H9 (cell line): ENCODE measurements at regions not wholly inside any gene's neighbourhood (a gene's known extent, or its start where the extent isn't known, plus 50 kb on each side); places are given as distances from the start of the nearest gene placed in this dataset.

Source experiments
- DNase-seq: peaks from one replicate; pipeline ENCODE4 v3.0.0-alpha.2; 2017
- H2AFZ ChIP-seq: one replicate; pipeline ENCODE4 v1.6.1; 2013; ENCODE audit warnings: mild to moderate bottlenecking, low read length, control low read depth, moderate library complexity
- H2AK5ac ChIP-seq: 2 replicates; pipeline ENCODE4 v1.6.1; 2013; ENCODE audit warnings: low read length, control low read depth, mixed read lengths; ENCODE audit not compliant: insufficient read length
- H2BK120ac ChIP-seq: one replicate; pipeline ENCODE4 v1.6.1; 2013; ENCODE audit warnings: low read depth, mild to moderate bottlenecking, low read length, control low read depth, inconsistent platforms; ENCODE audit not compliant: poor library complexity, severe bottlenecking
- H2BK12ac ChIP-seq: 2 replicates; pipeline ENCODE4 v1.6.1; 2013; ENCODE audit warnings: low read length, control low read depth, mixed read lengths, low read depth; ENCODE audit not compliant: insufficient read length
- H2BK15ac ChIP-seq: 2 replicates; pipeline ENCODE4 v1.6.1; 2013; ENCODE audit warnings: low read depth, low read length, control low read depth
- H2BK20ac ChIP-seq: one replicate; pipeline ENCODE4 v1.6.1; 2013; ENCODE audit warnings: low read depth, mild to moderate bottlenecking, low read length, control low read depth, inconsistent platforms; ENCODE audit not compliant: poor library complexity, severe bottlenecking
- H2BK5ac ChIP-seq: 2 replicates; pipeline ENCODE4 v1.6.1; 2013; ENCODE audit warnings: low read length, control low read depth, mixed read lengths; ENCODE audit not compliant: insufficient read length
- H3K14ac ChIP-seq: 2 replicates; pipeline ENCODE4 v1.6.1; 2013; ENCODE audit warnings: low read length, control low read depth; ENCODE audit not compliant: insufficient read depth
- H3K18ac ChIP-seq: 2 replicates; pipeline ENCODE4 v1.6.1; 2013; ENCODE audit warnings: low read depth, mild to moderate bottlenecking, mixed read lengths, low read length, control low read depth; ENCODE audit not compliant: insufficient read length
- H3K23ac ChIP-seq: 2 replicates; pipeline ENCODE4 v1.6.1; 2013; ENCODE audit warnings: low read length, control low read depth, mixed read lengths, low read depth; ENCODE audit not compliant: insufficient read length
- H3K23me2 ChIP-seq: 2 replicates; pipeline ENCODE4 v1.6.1; 2013; ENCODE audit warnings: low read depth, mild to moderate bottlenecking, mixed read lengths, low read length, control low read depth; ENCODE audit not compliant: insufficient read length, poor library complexity, severe bottlenecking
- H3K27ac ChIP-seq: 2 replicates; pipeline ENCODE4 v1.5.1; 2013; ENCODE audit warnings: low read length, control low read depth, mixed read lengths, low read depth; ENCODE audit not compliant: insufficient read length
- H3K27me3 ChIP-seq: 2 replicates; pipeline ENCODE4 v1.6.1; 2013; ENCODE audit warnings: low read length, control low read depth, inconsistent platforms; ENCODE audit not compliant: insufficient read depth
- H3K4ac ChIP-seq: 2 replicates; pipeline ENCODE4 v1.6.1; 2013; ENCODE audit warnings: low read depth, mild to moderate bottlenecking, control low read depth, inconsistent platforms, low read length, moderate library complexity
- H3K4me1 ChIP-seq: 2 replicates; pipeline ENCODE4 v1.6.1; 2013; ENCODE audit warnings: low read length, control low read depth, inconsistent platforms; ENCODE audit not compliant: insufficient read depth
- H3K4me2 ChIP-seq: 2 replicates; pipeline ENCODE4 v1.6.1; 2013; ENCODE audit warnings: low read length, control low read depth, mixed read lengths; ENCODE audit not compliant: insufficient read length, insufficient read depth
- H3K56ac ChIP-seq: 2 replicates; pipeline ENCODE4 v1.6.1; 2013; ENCODE audit warnings: low read depth, mild to moderate bottlenecking, mixed read lengths, low read length, control low read depth; ENCODE audit not compliant: insufficient read length
- H3K79me1 ChIP-seq: 2 replicates; pipeline ENCODE4 v1.6.1; 2013; ENCODE audit warnings: low read depth, mild to moderate bottlenecking, moderate library complexity, low read length, control low read depth, inconsistent platforms; ENCODE audit not compliant: insufficient read depth, poor library complexity, severe bottlenecking
- H3K79me2 ChIP-seq: 2 replicates; pipeline ENCODE4 v1.6.1; 2013; ENCODE audit warnings: low read length, control low read depth, inconsistent platforms; ENCODE audit not compliant: insufficient read depth
- H3K9ac ChIP-seq: 2 replicates; pipeline ENCODE4 v1.6.1; 2013; ENCODE audit warnings: low read length, control low read depth, mixed read lengths; ENCODE audit not compliant: insufficient read length; ENCODE audit errors: extremely low read depth
- H3K9me3 ChIP-seq: one replicate; pipeline ENCODE4 v1.6.1; 2013; ENCODE audit warnings: low read depth, low read length, inconsistent platforms; ENCODE audit not compliant: control insufficient read depth
- H3T11ph ChIP-seq: one replicate; pipeline ENCODE4 v1.6.1; 2013; ENCODE audit warnings: mild to moderate bottlenecking, low read length, control low read depth, inconsistent platforms
- H4K20me1 ChIP-seq: one replicate; pipeline ENCODE4 v1.6.1; 2013; ENCODE audit not compliant: control insufficient read depth, insufficient read length, insufficient read depth
- H4K5ac ChIP-seq: 2 replicates; pipeline ENCODE4 v1.6.1; 2013; ENCODE audit warnings: low read depth, mild to moderate bottlenecking, mixed read lengths, low read length, control low read depth; ENCODE audit not compliant: insufficient read length
- H4K8ac ChIP-seq: replicated peaks from 2 replicates; pipeline ENCODE4 v1.6.1; 2013; ENCODE audit warnings: low read length, control low read depth, mixed read lengths, low read depth; ENCODE audit not compliant: insufficient read length
- H4K91ac ChIP-seq: 2 replicates; pipeline ENCODE4 v1.6.1; 2013; ENCODE audit warnings: low read depth, mild to moderate bottlenecking, moderate library complexity, mixed read lengths, low read length, control low read depth; ENCODE audit not compliant: insufficient read length
- H3K27ac Mint-ChIP-seq, 3 experiments: 2 replicates in 2 of 3; 3 replicates in 1 of 3; pipeline ENCODE4 v1.8.0; 2020 to 2021; ENCODE audit warnings: mixed read lengths in 3 of 3, mild to moderate bottlenecking in 1 of 3, moderate library complexity in 1 of 3
- H3K27me3 Mint-ChIP-seq: 2 replicates; pipeline ENCODE4 v1.8.0; 2021; ENCODE audit warnings: low read depth, mild to moderate bottlenecking, moderate library complexity, mixed read lengths
- H3K36me3 Mint-ChIP-seq, 3 experiments: 2 replicates in 2 of 3; 3 replicates in 1 of 3; pipeline ENCODE4 v1.8.0; 2020 to 2021; ENCODE audit warnings: low read depth in 3 of 3, mixed read lengths in 3 of 3; ENCODE audit not compliant: insufficient read depth in 1 of 3
- H3K4me1 Mint-ChIP-seq, 2 experiments: 2 replicates each; pipeline ENCODE4 v1.8.0; 2020; ENCODE audit warnings: mixed read lengths in 2 of 2
- H3K4me3 Mint-ChIP-seq, 2 experiments: 2 replicates in 1 of 2; 3 replicates in 1 of 2; pipeline ENCODE4 v1.8.0; 2020 to 2021; ENCODE audit warnings: mild to moderate bottlenecking in 2 of 2, mixed read lengths in 2 of 2, moderate library complexity in 1 of 2
- H3K9me3 Mint-ChIP-seq, 2 experiments: 2 replicates in 1 of 2; 3 replicates in 1 of 2; pipeline ENCODE4 v1.8.0; 2020; ENCODE audit warnings: mild to moderate bottlenecking in 2 of 2, mixed read lengths in 2 of 2, moderate library complexity in 1 of 2
- WGBS: extraction: QIAGEN DNeasy Blood & Tissue Kit; methylation state at CpG from one replicate; pipeline ENCODE4 v1.1.7; 2013; ENCODE audit warnings: missing lambda C conversion rate, low lambda C conversion rate, mixed read lengths; ENCODE audit not compliant: insufficient read length; ENCODE audit errors: extremely low coverage; 5-methylcytosine and 5-hydroxymethylcytosine counted together
- TF ChIP-seq, protein P1 (sequence below): fragments of 200-600 bp; sonication (generic); conservative IDR thresholded peaks from 3 replicates; pipeline ENCODE4 v1.8.0; 2021; ENCODE audit warnings: antibody characterized with exemption, mild to moderate bottlenecking

DNA sequence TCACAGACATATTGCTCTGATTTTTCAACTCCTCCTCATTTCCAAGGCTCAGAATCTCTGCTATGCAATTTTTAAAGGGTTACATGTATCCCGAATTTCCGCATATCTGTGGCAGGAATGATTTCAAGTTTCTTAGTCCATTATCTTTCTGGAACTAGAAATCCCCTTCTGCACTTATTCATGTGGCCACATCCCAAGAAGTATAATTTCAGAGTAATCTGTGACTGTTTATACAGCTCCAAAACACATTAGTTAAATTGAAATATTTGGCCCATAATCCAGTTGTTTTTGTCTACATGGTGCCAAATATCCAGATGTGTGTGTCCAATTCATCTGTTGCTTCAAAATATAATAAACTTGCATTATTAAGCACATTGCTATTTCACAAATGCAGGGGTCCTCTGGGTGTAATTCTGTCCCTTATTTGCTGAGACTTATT lies 271.2 kb downstream of the ARHGAP12 start:
- Mint-ChIP-seq H3K4me1 (peaks cover 0 to 5% of the 10 kb centered on the region in 2 experiments; a peak in 1 of 4 replicates), H3K27ac (no peak overlapping the region), H3K9me3 (peaks cover 0 to 4% of the 10 kb centered on the region in 2 experiments; a peak in 1 of 5 replicates), H3K27me3 (no peaks in the 10 kb centered on the region), H3K4me3 (no peak overlapping the region), H3K36me3 (no peaks in the 10 kb centered on the region)
- no peaks in the 10 kb centered on the region for H3K4me1 ChIP-seq
- H3K18ac ChIP-seq = no peak overlapping the region
- no peaks in the 10 kb centered on the region for H3K79me2 ChIP-seq
- no peak overlapping the region for H4K8ac ChIP-seq
- no peak for DNase-seq
- no peaks in the 10 kb centered on the region for H3K79me1 ChIP-seq
- WGBS = no CpG with 5 or more reads among the region's 2 CpGs
- H3K9ac ChIP-seq = no peak overlapping the region
- H2BK120ac ChIP-seq = no peak overlapping the region
- H2BK20ac ChIP-seq = no peak overlapping the region
- H2BK15ac ChIP-seq = no peak overlapping the region
- no peak overlapping the region for H2BK12ac ChIP-seq
- no peak overlapping the region for H4K91ac ChIP-seq
- no peak overlapping the region for H3K4ac ChIP-seq
- H3K27ac ChIP-seq = no peak overlapping the region
- H3K27me3 ChIP-seq = no peaks in the 10 kb centered on the region
- TF ChIP-seq, protein P1, sequence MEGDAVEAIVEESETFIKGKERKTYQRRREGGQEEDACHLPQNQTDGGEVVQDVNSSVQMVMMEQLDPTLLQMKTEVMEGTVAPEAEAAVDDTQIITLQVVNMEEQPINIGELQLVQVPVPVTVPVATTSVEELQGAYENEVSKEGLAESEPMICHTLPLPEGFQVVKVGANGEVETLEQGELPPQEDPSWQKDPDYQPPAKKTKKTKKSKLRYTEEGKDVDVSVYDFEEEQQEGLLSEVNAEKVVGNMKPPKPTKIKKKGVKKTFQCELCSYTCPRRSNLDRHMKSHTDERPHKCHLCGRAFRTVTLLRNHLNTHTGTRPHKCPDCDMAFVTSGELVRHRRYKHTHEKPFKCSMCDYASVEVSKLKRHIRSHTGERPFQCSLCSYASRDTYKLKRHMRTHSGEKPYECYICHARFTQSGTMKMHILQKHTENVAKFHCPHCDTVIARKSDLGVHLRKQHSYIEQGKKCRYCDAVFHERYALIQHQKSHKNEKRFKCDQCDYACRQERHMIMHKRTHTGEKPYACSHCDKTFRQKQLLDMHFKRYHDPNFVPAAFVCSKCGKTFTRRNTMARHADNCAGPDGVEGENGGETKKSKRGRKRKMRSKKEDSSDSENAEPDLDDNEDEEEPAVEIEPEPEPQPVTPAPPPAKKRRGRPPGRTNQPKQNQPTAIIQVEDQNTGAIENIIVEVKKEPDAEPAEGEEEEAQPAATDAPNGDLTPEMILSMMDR = no peak
- H4K5ac ChIP-seq = no peak overlapping the region
- no peak overlapping the region for H3K4me2 ChIP-seq
- H3K23me2 ChIP-seq = no peaks in the 10 kb centered on the region
- no peaks in the 10 kb centered on the region for H3K9me3 ChIP-seq
- H3K23ac ChIP-seq = no peak overlapping the region
- H4K20me1 ChIP-seq = no peaks in the 10 kb centered on the region
- H2AFZ ChIP-seq = no peak overlapping the region
- no peak overlapping the region for H3T11ph ChIP-seq
- H3K14ac ChIP-seq = no peak overlapping the region
- no peak overlapping the region for H3K56ac ChIP-seq
- no peak overlapping the region for H2AK5ac ChIP-seq
- no peak overlapping the region for H2BK5ac ChIP-seq
